HG03280 (cell line): ENCODE measurements at regions not wholly inside any gene's neighbourhood (a gene's known extent, or its start where the extent isn't known, plus 50 kb on each side); places are given as distances from the start of the nearest gene placed in this dataset.
A peak's percentile ranks its signal among the peaks of the same experiment; 100 is the strongest.
"Not testable (repeated sequence)": the region's sequence is repeated elsewhere in the genome, so short reads cannot be mapped to it uniquely, and the experiment has no call there.

Experiments used
- ATAC-seq: cut with Tn5 transposase; IDR thresholded peaks from one replicate; pipeline ENCODE4 v1.9.1; 2021; ENCODE audit warnings: mild to moderate bottlenecking, moderate library complexity; ENCODE audit not compliant: unreplicated experiment

GRCh38 chr13:90833951-90834350 is 513.5 kb upstream of the MIR17HG start:
- ATAC-seq, result no peak

GRCh38 chr13:90834700-90835099 is 512.8 kb upstream of the MIR17HG start:
- no peak for ATAC-seq

GRCh38 chr13:90835826-90836225 is 511.7 kb upstream of the MIR17HG start:
- ATAC-seq, result no peak

- ATAC-seq, result no peak
Observed at GRCh38 chr13:90838317-90838960, 509.0 kb upstream of the MIR17HG start.

DNA sequence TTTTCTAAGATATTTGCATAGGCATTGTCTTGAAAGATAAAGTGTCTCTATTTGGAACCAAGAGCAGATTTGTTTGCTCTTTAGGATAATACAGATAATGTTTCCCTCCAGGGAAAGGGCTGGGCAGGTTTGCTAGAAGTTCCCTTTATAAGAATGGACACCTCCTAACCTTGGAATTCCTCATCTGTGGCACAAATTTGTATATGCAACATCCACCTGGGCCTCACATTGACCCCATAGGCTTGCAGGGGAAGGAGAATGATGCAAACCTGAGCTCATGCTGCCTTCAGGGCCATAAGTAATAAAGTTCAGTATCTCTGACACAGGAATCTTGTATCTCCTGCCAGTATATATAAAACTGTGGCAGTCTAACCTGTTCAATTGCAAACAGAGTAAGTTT is 508.4 kb upstream of the MIR17HG start:
- no peak for ATAC-seq

DNA sequence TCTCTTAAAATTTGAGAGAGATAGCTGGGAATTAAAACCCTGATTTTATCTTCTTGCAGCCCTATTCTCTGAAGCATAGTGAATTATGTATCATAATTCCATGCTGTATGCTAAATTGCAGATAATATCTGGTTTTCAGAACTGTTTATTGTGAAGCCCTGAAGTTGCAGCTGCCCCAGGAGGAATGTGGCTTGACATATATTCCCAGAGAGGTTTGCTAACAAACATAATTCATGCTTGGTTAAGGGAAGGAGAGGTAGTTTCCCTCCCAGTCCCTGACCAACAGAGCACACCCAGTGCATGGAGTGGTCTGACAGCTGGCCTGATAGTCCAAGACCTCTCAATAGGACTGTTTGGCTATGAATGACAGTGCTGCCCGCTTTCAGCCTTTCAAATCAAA is 500.6 kb upstream of the MIR17HG start:
- ATAC-seq, result no peak

GRCh38 chr13:90853666-90854065 is 493.8 kb upstream of the MIR17HG start:
- not testable (repeated sequence) for ATAC-seq

DNA sequence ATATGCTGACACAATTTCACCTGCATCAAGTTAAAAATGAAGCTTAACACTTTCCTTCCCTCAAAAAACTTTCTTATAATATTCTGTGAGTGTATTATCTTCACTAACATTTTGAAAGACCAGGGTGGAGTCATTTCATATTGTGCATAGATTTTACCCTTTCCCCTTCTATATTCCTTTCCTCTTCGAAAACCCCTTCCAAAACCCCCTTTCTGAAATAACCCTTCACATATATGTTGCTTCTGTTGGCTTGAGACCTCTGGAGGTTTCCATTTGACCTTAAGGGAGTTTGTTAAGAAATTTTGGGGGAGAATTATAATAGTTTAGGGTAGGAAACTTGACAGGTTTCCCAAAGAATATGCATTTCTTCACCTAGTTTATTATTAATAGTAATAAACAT is 489.6 kb upstream of the MIR17HG start:
- ATAC-seq, result no peak

- ATAC-seq, result no peak
Observed at GRCh38 chr13:90866006-90866405, 481.5 kb upstream of the MIR17HG start.

DNA sequence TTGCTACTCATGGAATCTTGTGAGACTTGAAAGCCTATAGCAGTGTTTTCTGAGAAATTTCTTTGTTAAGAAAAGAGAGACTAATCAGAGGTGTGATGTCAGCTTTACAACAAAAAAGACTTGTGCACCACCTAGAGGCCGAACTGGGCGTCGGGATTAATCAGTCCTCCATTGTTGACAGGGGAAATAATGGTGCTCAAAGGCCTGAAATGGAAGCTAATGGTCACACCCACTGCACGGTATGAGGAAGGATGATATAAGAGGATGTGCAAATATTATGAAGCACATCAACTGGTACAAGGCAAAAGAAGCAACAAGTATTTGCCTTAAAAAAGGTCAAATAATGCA is 480.2 kb upstream of the MIR17HG start:
- peak; percentile 89 for ATAC-seq

- no peak for ATAC-seq
Observed at GRCh38 chr13:90868321-90868920, 479.1 kb upstream of the MIR17HG start.

DNA sequence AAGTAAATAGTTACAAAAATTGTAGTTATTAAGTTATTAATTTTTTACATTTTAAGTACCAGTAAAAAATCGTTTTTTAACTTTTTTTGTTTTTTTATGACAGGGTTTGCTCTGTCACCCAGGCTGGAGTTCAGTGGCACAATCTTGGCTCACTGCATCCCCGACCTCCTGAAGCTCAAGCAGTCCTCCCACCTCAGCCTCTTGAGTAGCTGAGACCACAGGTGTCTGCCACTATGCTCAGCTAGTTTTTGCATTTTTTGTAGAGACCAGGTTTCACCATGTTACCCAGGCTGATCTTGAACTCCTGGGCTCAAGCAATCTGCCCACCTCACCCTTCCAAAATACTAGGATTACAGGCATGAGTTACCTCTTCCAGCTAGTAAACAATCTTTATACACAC is 477.9 kb upstream of the MIR17HG start:
- ATAC-seq, result no peak

DNA sequence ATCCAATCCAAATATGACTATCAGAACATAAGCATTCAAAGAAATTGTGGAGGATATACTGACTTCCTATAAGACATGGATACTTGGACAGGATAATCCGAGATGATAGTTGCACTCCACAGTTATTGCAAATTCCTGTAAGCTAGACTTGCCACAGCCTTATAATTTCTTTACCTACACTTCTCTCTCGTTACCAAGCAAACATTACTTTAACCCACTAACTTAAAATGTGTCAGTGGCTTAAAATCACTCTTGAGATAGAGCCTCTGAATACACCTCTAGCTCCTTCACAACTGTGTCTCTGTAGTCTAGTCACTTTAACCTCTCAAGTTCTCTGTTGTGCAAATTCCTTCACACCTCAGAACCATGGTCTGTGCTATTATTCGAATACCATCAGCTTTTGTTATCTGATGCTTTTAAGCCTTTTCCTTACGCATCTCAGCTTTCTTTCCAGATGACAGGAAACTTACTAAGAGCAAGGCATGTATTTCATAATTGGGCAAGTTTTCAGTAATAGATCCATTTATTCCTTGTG is 474.9 kb upstream of the MIR17HG start:
- ATAC-seq, result no peak

- no peak for ATAC-seq
Observed at GRCh38 chr13:90880790-90881189, 466.7 kb upstream of the MIR17HG start.

DNA sequence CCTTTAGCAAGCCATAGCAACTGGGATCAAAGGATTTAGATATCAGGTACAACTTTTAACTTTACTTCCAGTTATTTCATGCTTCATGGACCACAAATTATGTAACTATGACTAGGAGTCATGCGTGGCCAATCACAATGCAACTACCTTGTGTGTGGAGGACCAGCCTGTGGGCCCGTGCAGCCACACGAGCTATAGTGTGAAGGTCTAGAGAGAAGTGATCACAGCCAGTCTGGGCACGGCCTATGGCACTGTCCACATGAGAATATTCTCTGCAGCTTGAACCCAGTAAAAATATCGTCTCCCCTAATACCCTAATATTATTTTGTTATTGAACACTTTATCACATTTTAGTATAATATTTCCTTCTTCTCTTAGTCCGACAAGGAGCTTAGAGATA is 464.9 kb upstream of the MIR17HG start:
- no peak for ATAC-seq

DNA sequence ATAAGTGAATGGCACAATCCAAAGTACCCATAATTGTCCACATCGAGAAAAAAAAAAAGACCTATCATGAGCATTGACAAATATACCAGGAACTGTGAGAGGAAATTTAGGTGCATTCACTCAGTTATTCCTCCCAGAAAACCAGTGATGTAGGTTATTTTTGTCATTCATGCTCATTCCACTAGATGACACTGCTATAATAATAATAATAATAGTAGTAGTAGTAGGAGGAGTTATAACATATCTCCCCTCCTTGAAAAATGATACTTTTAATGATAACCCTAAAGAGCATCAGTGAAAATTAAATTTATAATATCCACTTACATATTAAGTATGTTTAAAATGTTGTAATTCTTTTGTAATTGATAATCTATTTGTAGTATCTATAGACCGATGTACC is 463.9 kb upstream of the MIR17HG start:
- no peak for ATAC-seq

DNA sequence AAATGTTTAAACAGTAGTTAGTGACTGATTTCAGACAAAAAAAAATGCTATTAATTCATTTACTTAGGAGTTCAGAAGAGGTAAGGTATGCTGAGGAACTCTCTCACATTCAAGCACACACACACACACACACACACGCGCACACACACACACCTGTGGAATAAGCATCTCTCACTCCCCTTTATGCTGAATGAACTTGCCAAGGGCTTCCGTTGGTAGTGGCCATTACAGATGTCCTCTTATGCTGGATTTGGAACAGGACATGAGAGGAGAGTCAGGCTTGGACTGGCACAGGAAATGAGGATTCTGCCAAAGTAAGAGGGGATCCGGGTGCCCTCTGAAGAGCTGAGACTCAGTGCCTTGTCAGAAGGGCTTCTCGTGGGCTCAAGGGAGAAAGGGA is 463.4 kb upstream of the MIR17HG start:
- no peak for ATAC-seq

DNA sequence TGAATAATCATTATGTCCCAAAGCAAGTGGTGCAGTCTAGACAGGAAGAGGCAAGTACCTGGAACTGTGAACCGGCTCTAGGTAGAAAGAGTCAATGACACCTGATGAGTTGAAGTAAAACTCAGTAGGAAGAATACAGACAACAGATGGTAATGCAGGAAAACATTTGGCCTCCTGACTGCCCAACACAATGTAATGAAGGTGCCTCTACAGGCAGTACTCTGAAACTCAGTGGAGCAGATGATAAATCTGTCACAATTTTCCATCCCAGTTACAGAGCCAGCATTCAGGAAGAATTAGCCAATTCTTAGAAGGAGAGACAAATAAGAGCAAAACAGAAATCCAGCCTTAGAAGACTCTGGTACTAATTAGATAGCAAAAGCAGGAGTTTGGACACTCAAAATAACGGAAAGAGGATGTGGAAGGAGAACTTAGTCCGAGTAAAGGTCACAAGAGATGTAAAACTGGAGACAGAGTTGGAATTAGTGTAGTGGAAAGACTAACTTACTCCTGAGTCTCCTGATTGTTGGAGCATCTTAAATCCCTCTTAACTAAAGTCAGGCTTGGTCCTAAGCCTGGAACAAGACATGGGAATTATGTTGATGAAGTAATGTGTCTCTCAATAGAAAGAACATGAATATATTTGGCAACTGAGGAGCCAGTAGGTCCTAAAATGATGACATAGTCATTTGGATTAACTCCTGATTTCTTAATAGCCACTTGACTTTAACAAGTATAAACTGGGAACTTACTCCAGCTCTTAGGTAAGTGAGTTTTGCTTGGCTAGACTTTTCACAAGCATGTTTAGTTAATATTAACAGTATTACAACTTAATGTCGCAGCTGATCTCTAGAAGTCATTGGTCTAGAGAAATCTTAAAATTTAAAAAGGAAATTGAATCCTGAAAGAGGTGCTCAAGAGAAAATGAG is 457.3 kb upstream of the MIR17HG start:
- no peak for ATAC-seq

DNA sequence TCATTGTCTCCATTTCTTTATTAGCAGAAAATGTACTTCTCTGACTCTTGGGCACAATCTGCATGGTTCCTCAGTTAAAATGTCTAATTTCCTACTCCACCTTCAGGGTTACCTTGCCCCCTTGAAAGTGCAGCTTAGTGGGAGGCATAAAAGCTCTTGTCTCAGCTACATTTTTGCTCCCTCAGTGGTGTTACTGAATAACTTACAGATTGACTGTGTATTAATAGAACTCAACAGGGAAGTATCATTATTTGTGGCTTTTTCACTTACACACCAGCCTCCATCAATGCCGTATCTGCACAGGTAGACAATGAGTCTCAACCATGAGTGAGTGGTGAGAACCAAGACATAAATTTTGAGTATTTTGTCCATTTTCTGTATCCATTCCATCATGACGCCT is 456.2 kb upstream of the MIR17HG start:
- no peak for ATAC-seq

DNA sequence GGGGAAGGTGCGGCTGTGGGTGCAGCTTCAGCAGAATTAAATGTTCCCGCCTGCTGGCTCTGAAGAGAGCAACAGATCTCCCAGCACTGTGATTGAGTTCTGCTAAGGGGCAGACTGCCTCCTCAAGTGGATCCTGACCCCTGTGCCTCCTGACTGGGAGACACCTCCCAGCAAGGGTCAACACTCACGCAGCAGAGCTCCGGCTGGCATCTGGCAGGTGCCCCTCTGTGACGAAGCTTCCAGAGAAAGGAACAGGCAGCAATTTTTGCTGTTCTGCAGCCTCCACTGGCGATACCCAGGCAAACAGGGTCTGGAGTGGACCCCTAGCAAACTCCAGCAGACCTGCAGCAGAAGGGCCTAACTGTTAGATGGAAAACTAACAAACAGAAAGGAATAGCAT is 454.3 kb upstream of the MIR17HG start:
- not testable (repeated sequence) for ATAC-seq

GRCh38 chr13:90896002-90896401 is 451.5 kb upstream of the MIR17HG start:
- no peak for ATAC-seq

GRCh38 chr13:90898811-90899210 is 448.7 kb upstream of the MIR17HG start:
- no peak for ATAC-seq
